ENCODE measurements at regions not wholly inside any gene's neighbourhood (a gene's known extent, or its start where the extent isn't known, plus 50 kb on each side); places are given as distances from the start of the nearest gene placed in this dataset.

DNA sequence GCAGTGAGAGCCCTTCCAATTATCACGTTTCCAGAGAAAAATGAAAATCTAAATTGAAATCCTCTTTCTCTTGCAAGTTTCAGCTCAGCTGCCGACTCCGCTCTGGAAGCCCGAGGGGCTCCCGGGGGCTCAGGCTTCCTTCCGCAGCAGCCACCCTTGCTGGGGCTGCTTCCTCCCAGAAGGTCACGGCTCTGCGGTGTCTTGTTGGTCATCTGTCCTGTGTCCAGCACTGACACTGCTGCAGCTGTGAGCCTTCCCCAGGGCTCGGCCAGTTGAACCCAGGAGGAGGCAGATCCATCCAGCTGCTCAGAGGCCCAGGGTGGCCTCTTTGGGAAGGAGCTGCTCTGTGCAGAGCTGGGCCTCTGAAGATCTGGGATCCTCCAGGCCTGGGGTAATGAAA lies 1337.2 kb downstream of the TBC1D22A start:
- WGBS, 10 experiments = 40 to 76% (median 58%) methylated on average over 2 to 6 of the region's 9 CpGs; no CpG with 5 or more reads in 6 of the 10 experiments
- H3K4me1 ChIP-seq (replicated peaks in 1 of 2) = no peaks in the 10 kb centered on the region
- no peak overlapping the region for H3K4me3 ChIP-seq
- ATAC-seq (replicated peaks in 6 of 8) = peak in 1 of 8 experiments; percentile 19
- H3K27ac ChIP-seq = no peak overlapping the region
- in situ Hi-C loops (cut with MboI; ENCODE audit: low pct_unique_long_range_greater_than_20kb in 2 of 9, low sequenced_read_pairs in 9 of 9, unreplicated experiment in 9 of 9) = no loop called here

GRCh38 chr22:48099251-48099650 lies 1336.8 kb downstream of the TBC1D22A start:
- WGBS, 10 experiments = 0 to 100% (median 20%) methylated on average over 1 of the region's 8 CpGs; no CpG with 5 or more reads in 7 of the 10 experiments
- H3K4me1 ChIP-seq (replicated peaks in 1 of 2) = no peaks in the 10 kb centered on the region
- ATAC-seq (replicated peaks in 6 of 8) = no peak
- in situ Hi-C loops (cut with MboI; ENCODE audit: low pct_unique_long_range_greater_than_20kb in 2 of 9, low sequenced_read_pairs in 9 of 9, unreplicated experiment in 9 of 9) = no loop called here
- H3K4me3 ChIP-seq = no peak overlapping the region
- no peak overlapping the region for H3K27ac ChIP-seq

GRCh38 chr22:48098921-48099245 lies 1336.4 kb downstream of the TBC1D22A start:
- Histone ChIP-seq H3K4me1 (replicated peaks in 1 of 2) (no peaks in the 10 kb centered on the region), H3K27ac (no peak overlapping the region), H3K4me3 (no peak overlapping the region)
- WGBS, 10 experiments = 70 to 88% (median 83%) methylated on average over 2 to 5 of the region's 10 CpGs; no CpG with 5 or more reads in 7 of the 10 experiments
- in situ Hi-C loops (cut with MboI; ENCODE audit: low pct_unique_long_range_greater_than_20kb in 2 of 9, low sequenced_read_pairs in 9 of 9, unreplicated experiment in 9 of 9) = no loop called here
- ATAC-seq (replicated peaks in 6 of 8) = no peak

GRCh38 chr22:48098243-48098920 lies 1335.9 kb downstream of the TBC1D22A start:
- ATAC-seq (replicated peaks in 6 of 8) = no peak
- no peak overlapping the region for H3K4me3 ChIP-seq
- 26 to 80% (median 46%) methylated on average over 3 to 8 of the region's 8 CpGs; no CpG with 5 or more reads in 1 of the 10 experiments for WGBS, 10 experiments
- no peaks in the 10 kb centered on the region for H3K4me1 ChIP-seq (replicated peaks in 1 of 2)
- H3K27ac ChIP-seq = no peak overlapping the region
- in situ Hi-C loops (cut with MboI; ENCODE audit: low pct_unique_long_range_greater_than_20kb in 2 of 9, low sequenced_read_pairs in 9 of 9, unreplicated experiment in 9 of 9) = no loop called here

DNA sequence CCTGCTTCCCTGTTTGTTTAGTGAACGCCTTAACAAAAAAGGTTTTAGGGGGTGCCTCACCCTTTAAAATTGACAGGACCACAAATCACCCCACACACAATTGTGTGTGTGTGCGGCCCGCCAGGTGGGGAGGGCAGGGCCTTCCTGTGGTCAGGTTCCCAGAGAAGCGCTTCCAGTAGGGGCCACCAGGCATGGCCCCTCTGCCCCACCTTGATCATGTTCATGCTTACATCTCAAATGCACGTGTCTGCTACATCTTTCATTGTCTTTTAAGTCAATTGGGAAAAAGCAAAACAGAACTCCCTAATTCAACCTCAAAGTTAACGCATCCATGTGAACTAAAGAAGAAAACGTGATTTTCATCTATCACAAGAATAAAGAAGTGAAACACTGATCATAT lies 1335.3 kb downstream of the TBC1D22A start:
- in situ Hi-C loops (cut with MboI; ENCODE audit: low pct_unique_long_range_greater_than_20kb in 2 of 9, low sequenced_read_pairs in 9 of 9, unreplicated experiment in 9 of 9) = no loop called here
- Histone ChIP-seq H3K4me3 (no peak overlapping the region), H3K27ac (no peak overlapping the region), H3K4me1 (replicated peaks in 1 of 2) (no peaks in the 10 kb centered on the region)
- no peak for ATAC-seq (replicated peaks in 6 of 8)
- WGBS, 10 experiments = 25 to 100% (median 45%) methylated on average over 1 to 5 of the region's 7 CpGs; no CpG with 5 or more reads in 2 of the 10 experiments

- in situ Hi-C loops (cut with MboI; ENCODE audit: low pct_unique_long_range_greater_than_20kb in 2 of 9, low sequenced_read_pairs in 9 of 9, unreplicated experiment in 9 of 9) = no loop called here
- H3K4me1 ChIP-seq (replicated peaks in 1 of 2) = no peaks in the 10 kb centered on the region
- H3K27ac ChIP-seq = no peak overlapping the region
- whole genome bisulfite sequencing, 10 experiments = 0 to 100% (median 43%) methylated on average over 1 to 7 of the region's 13 CpGs; no CpG with 5 or more reads in 2 of the 10 experiments
- ATAC-seq (replicated peaks in 6 of 8) = no peak
- H3K4me3 ChIP-seq = no peak overlapping the region
Measured at GRCh38 chr22:48096851-48097665, 1334.6 kb downstream of the TBC1D22A start.

DNA sequence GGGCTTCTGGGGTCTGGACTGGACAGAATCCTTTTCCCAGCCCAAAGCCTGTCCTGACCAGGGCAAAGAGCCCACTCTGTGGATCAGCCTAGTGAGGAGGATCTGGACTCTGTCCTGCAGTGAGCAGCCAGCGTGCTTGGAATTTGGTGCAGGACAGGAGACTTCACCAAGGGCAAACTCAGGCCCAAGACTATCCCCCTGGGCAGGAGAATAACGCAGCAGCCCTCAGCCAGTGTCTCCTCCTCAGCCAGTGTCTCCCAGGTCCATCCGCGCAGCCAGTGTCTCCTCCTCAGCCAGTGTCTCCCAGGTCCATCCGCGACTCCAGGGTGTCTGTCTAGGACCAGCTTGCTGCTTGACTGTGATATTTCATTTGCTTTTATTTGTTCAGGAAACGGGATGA lies 1334.0 kb downstream of the TBC1D22A start:
- ATAC-seq (replicated peaks in 6 of 8) = no peak
- no peaks in the 10 kb centered on the region for H3K4me1 ChIP-seq (replicated peaks in 1 of 2)
- WGBS, 10 experiments = 20 to 75% (median 50%) methylated on average over 1 to 4 of the region's 7 CpGs; no CpG with 5 or more reads in 5 of the 10 experiments
- in situ Hi-C loops (cut with MboI; ENCODE audit: low pct_unique_long_range_greater_than_20kb in 2 of 9, low sequenced_read_pairs in 9 of 9, unreplicated experiment in 9 of 9) = no loop called here
- no peak overlapping the region for H3K4me3 ChIP-seq
- no peak overlapping the region for H3K27ac ChIP-seq

DNA sequence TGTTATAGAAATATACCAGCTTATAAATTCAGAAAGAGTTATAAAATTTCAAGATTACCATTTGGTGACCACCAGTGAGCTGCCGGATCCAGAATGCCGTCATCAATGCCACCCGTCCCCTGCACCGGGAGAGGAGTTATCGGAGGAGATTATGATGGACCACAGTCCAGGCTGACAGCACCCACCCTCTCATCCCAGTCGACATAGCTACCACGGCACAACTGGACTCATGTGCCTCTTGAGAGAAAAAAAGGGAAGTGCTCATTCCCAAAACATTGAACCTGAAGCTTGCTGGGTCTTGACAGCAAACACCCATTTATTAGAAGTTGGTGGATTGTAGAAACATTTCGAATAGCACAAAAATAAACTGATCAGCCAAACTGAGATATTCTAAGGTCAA lies 1331.5 kb downstream of the TBC1D22A start:
- in situ Hi-C loops (cut with MboI; ENCODE audit: low pct_unique_long_range_greater_than_20kb in 2 of 9, low sequenced_read_pairs in 9 of 9, unreplicated experiment in 9 of 9) = no loop called here

GRCh38 chr22:48092866-48093265 lies 1330.4 kb downstream of the TBC1D22A start:
- 0 to 86% (median 24%) methylated on average over 1 to 4 of the region's 4 CpGs for WGBS, 10 experiments
- Histone ChIP-seq H3K4me3 (no peak overlapping the region), H3K27ac (no peak overlapping the region), H3K4me1 (replicated peaks in 1 of 2) (no peaks in the 10 kb centered on the region)
- no peak for ATAC-seq (replicated peaks in 6 of 8)
- in situ Hi-C loops (cut with MboI; ENCODE audit: low pct_unique_long_range_greater_than_20kb in 2 of 9, low sequenced_read_pairs in 9 of 9, unreplicated experiment in 9 of 9) = no loop called here

More for the DNA sequence above, 1331.5 kb downstream of the TBC1D22A start:
- Histone ChIP-seq H3K4me3 (no peak overlapping the region), H3K27ac (no peak overlapping the region), H3K4me1 (replicated peaks in 1 of 2) (no peaks in the 10 kb centered on the region)
- WGBS, 10 experiments = 4 to 92% (median 60%) methylated on average over 1 to 8 of the region's 8 CpGs; no CpG with 5 or more reads in 1 of the 10 experiments
- ATAC-seq (replicated peaks in 6 of 8) = no peak

- in situ Hi-C loops (cut with MboI; ENCODE audit: low pct_unique_long_range_greater_than_20kb in 2 of 9, low sequenced_read_pairs in 9 of 9, unreplicated experiment in 9 of 9) = no loop called here
- Histone ChIP-seq H3K27ac (no peak overlapping the region), H3K4me3 (no peak overlapping the region), H3K4me1 (replicated peaks in 1 of 2) (no peaks in the 10 kb centered on the region)
- 0 to 93% (median 23%) methylated on average over 2 to 7 of the region's 10 CpGs; no CpG with 5 or more reads in 1 of the 10 experiments for WGBS, 10 experiments
- ATAC-seq (replicated peaks in 6 of 8) = no peak
Measured at GRCh38 chr22:48091656-48092223, 1329.3 kb downstream of the TBC1D22A start.

- Histone ChIP-seq H3K4me3 (no peak overlapping the region), H3K27ac (no peak overlapping the region), H3K4me1 (replicated peaks in 1 of 2) (no peaks in the 10 kb centered on the region)
- 0 to 86% (median 43%) methylated on average over 1 to 11 of the region's 11 CpGs for WGBS, 10 experiments
- in situ Hi-C loops (cut with MboI; ENCODE audit: low pct_unique_long_range_greater_than_20kb in 2 of 9, low sequenced_read_pairs in 9 of 9, unreplicated experiment in 9 of 9) = no loop called here
- no peak for ATAC-seq (replicated peaks in 6 of 8)
Measured at GRCh38 chr22:48091060-48091650, 1328.7 kb downstream of the TBC1D22A start.

GRCh38 chr22:48090332-48090672 lies 1327.9 kb downstream of the TBC1D22A start:
- Histone ChIP-seq H3K27ac (no peak overlapping the region), H3K4me3 (no peak overlapping the region), H3K4me1 (replicated peaks in 1 of 2) (no peaks in the 10 kb centered on the region)
- in situ Hi-C loops (cut with MboI; ENCODE audit: low pct_unique_long_range_greater_than_20kb in 2 of 9, low sequenced_read_pairs in 9 of 9, unreplicated experiment in 9 of 9) = no loop called here
- peak in 1 of 8 experiments; percentile 6 for ATAC-seq (replicated peaks in 6 of 8)
- 8 to 80% (median 57%) methylated on average over 1 to 5 of the region's 7 CpGs; no CpG with 5 or more reads in 5 of the 10 experiments for WGBS, 10 experiments
